ENCODE measurements at regions not wholly inside any gene's neighbourhood (a gene's known extent, or its start where the extent isn't known, plus 50 kb on each side); places are given as distances from the start of the nearest gene placed in this dataset.

GRCh38 chr2:120533625-120534024, 187.7 kb downstream of the INHBB start:
- Mint-ChIP-seq H3K9me3 (peaks cover 4% of the 10 kb centered on the region), H3K4me3 (no peak overlapping the region)

GRCh38 chr2:120534457-120534856, 188.5 kb downstream of the INHBB start:
- peaks cover 3% of the 10 kb centered on the region for H3K27me3 Mint-ChIP-seq
- intact Hi-C loops (cut with micrococcal nuclease) = no loop called here
- CTCF ChIA-PET = no interaction called here
- H3K27ac Mint-ChIP-seq = no peak overlapping the region
- DNase-seq = no peak
- TF ChIP-seq CTCF (IDR thresholded peaks at IDR 0.05) = no peak
- no peak overlapping the region for H3K4me3 Mint-ChIP-seq
- H3K4me1 Mint-ChIP-seq = no peaks in the 10 kb centered on the region
- H3K9me3 Mint-ChIP-seq = peaks cover 4% of the 10 kb centered on the region
- POLR2A ChIA-PET = no interaction called here
- no peak for ATAC-seq (ENCODE audit: low read depth)
- H3K36me3 Mint-ChIP-seq (ENCODE audit: low read depth) = no peaks in the 10 kb centered on the region

More at GRCh38 chr2:120533625-120534024, 187.7 kb downstream of the INHBB start:
- intact Hi-C loops (cut with micrococcal nuclease) = no loop called here
- no peak overlapping the region for H3K27ac Mint-ChIP-seq
- H3K36me3 Mint-ChIP-seq (ENCODE audit: low read depth) = no peaks in the 10 kb centered on the region
- no peak for ATAC-seq (ENCODE audit: low read depth)
- no peak for TF ChIP-seq CTCF (IDR thresholded peaks at IDR 0.05)
- no peaks in the 10 kb centered on the region for H3K4me1 Mint-ChIP-seq
- no peak for DNase-seq
- H3K27me3 Mint-ChIP-seq = peaks cover 3% of the 10 kb centered on the region
- ChIA-PET POLR2A (no interaction called here), CTCF (no interaction called here)

- Mint-ChIP-seq H3K4me1 (no peaks in the 10 kb centered on the region), H3K27ac (no peak overlapping the region)
- ATAC-seq (ENCODE audit: low read depth) = no peak
Observed at GRCh38 chr2:120535081-120535480, 189.1 kb downstream of the INHBB start.

GRCh38 chr2:120536141-120536540, 190.2 kb downstream of the INHBB start:
- TF ChIP-seq CTCF (IDR thresholded peaks at IDR 0.05) = no peak
- no peak overlapping the region for H3K27ac Mint-ChIP-seq
- no peak overlapping the region for H3K4me3 Mint-ChIP-seq
- peaks cover 3% of the 10 kb centered on the region for H3K27me3 Mint-ChIP-seq
- ChIA-PET POLR2A (no interaction called here), CTCF (no interaction called here)
- H3K9me3 Mint-ChIP-seq = no peaks in the 10 kb centered on the region
- no peak for ATAC-seq (ENCODE audit: low read depth)
- no peak for DNase-seq
- intact Hi-C loops (cut with micrococcal nuclease) = no loop called here
- no peaks in the 10 kb centered on the region for H3K4me1 Mint-ChIP-seq
- H3K36me3 Mint-ChIP-seq (ENCODE audit: low read depth) = no peaks in the 10 kb centered on the region

More at GRCh38 chr2:120535081-120535480, 189.1 kb downstream of the INHBB start:
- intact Hi-C loops (cut with micrococcal nuclease) = no loop called here
- Mint-ChIP-seq H3K27me3 (peaks cover 3% of the 10 kb centered on the region), H3K36me3 (ENCODE audit: low read depth) (no peaks in the 10 kb centered on the region), H3K9me3 (peaks cover 4% of the 10 kb centered on the region), H3K4me3 (no peak overlapping the region)
- DNase-seq = no peak
- ChIA-PET POLR2A (no interaction called here), CTCF (no interaction called here)
- no peak for TF ChIP-seq CTCF (IDR thresholded peaks at IDR 0.05)

GRCh38 chr2:120538691-120539423, 192.9 kb downstream of the INHBB start:
- no peak overlapping the region for H3K4me3 Mint-ChIP-seq
- H3K27me3 Mint-ChIP-seq = peaks cover 11% of the 10 kb centered on the region
- intact Hi-C loops (cut with micrococcal nuclease) = no loop called here
- no peak overlapping the region for H3K27ac Mint-ChIP-seq
- TF ChIP-seq CTCF (IDR thresholded peaks at IDR 0.05) = no peak
- H3K9me3 Mint-ChIP-seq = no peaks in the 10 kb centered on the region
- no peaks in the 10 kb centered on the region for H3K4me1 Mint-ChIP-seq
- no peaks in the 10 kb centered on the region for H3K36me3 Mint-ChIP-seq (ENCODE audit: low read depth)
- ATAC-seq (ENCODE audit: low read depth) = no peak
- ChIA-PET CTCF (no interaction called here), POLR2A (no interaction called here)
- DNase-seq = no peak

Data from activated B cell treated with CpG ODN at 0.5 μM for 24 hours (primary cell).